ENCODE measurements at regions not wholly inside any gene's neighbourhood (a gene's known extent, or its start where the extent isn't known, plus 50 kb on each side); places are given as distances from the start of the nearest gene placed in this dataset.

GRCh38 chr3:13242364-13242737 is 169.1 kb upstream of the IQSEC1 start:
- no peak for TF ChIP-seq CTCF (IDR thresholded peaks at IDR 0.05)
- TF ChIP-seq POLR2A (IDR thresholded peaks at IDR 0.05), result no peak

All from testis (tissue), 2 donors.